OCI-LY7 (cell line): ENCODE measurements at regions not wholly inside any gene's neighbourhood (a gene's known extent, or its start where the extent isn't known, plus 50 kb on each side); places are given as distances from the start of the nearest gene placed in this dataset.

Experiments used
- BruUV-seq: library from RNA; stranded (reverse); fragments of 400-500 nt; replicated peaks from 2 replicates; lab custom pipeline; 2021; lab: Mats Ljungman, UMichigan
- CTCF ChIA-PET: fragments of 300-600 bp; sonication (Branson Sonifier 250); formaldehyde crosslinking; loops from one replicate; lab custom pipeline; 2022; ENCODE audit warnings: antibody characterized with exemption; ENCODE audit not compliant: unreplicated experiment; lab: Charles Lee
- POLR2A ChIA-PET: fragments of 300-600 bp; sonication (Branson Sonifier 250); formaldehyde crosslinking; loops from one replicate; lab custom pipeline; 2022; ENCODE audit warnings: antibody characterized with exemption; lab: Charles Lee
- DNase-seq: peaks from one replicate; pipeline ENCODE4 v3.0.0-alpha.2; 2015; ENCODE audit warnings: low spot score
- H2AFZ ChIP-seq: fragments of 200-600 bp; sonication (generic), shearing (Covaris generic); 2 replicates; pipeline ENCODE4 v1.6.1; 2014; ENCODE audit warnings: mild to moderate bottlenecking, antibody characterized with exemption, low read length, moderate library complexity
- H3K27ac ChIP-seq: fragments of 200-600 bp; sonication (generic); 2 replicates; pipeline ENCODE4 v1.5.1; 2014; ENCODE audit warnings: mixed run types, low read depth, mild to moderate bottlenecking, moderate library complexity, low read length, inconsistent platforms; ENCODE audit not compliant: poor library complexity, severe bottlenecking
- H3K36me3 ChIP-seq: fragments of 200-600 bp; sonication (generic); 2 replicates; pipeline ENCODE4 v1.6.1; 2014; ENCODE audit warnings: mild to moderate bottlenecking, antibody characterized with exemption, low read length, moderate library complexity, mixed read lengths; ENCODE audit not compliant: insufficient read depth
- H3K4me1 ChIP-seq: fragments of 200-600 bp; sonication (generic); 2 replicates; pipeline ENCODE4 v1.5.1; 2014; ENCODE audit warnings: mild to moderate bottlenecking, low read length; ENCODE audit not compliant: insufficient read depth, poor library complexity, severe bottlenecking
- H3K4me2 ChIP-seq: fragments of 200-600 bp; sonication (generic); 2 replicates; pipeline ENCODE4 v1.6.1; 2014; ENCODE audit warnings: mild to moderate bottlenecking, low read length
- H3K4me3 ChIP-seq: fragments of 200-600 bp; sonication (generic); 2 replicates; pipeline ENCODE4 v1.5.1; 2014; ENCODE audit warnings: mild to moderate bottlenecking, low read depth, low read length; ENCODE audit not compliant: poor library complexity, severe bottlenecking
- H3K79me2 ChIP-seq: fragments of 200-600 bp; sonication (generic); 2 replicates; pipeline ENCODE4 v1.6.1; 2016; ENCODE audit warnings: low read depth, mild to moderate bottlenecking, low read length, moderate library complexity, mixed read lengths; ENCODE audit not compliant: insufficient read depth
- H3K9me2 ChIP-seq: fragments of 200-600 bp; sonication (generic); 2 replicates; pipeline ENCODE4 v1.6.1; 2016; ENCODE audit warnings: mild to moderate bottlenecking, low read length, mixed read lengths; ENCODE audit not compliant: insufficient read depth
- H3K9me3 ChIP-seq: fragments of 200-600 bp; sonication (generic); 2 replicates; pipeline ENCODE4 v1.6.1; 2014; ENCODE audit warnings: mild to moderate bottlenecking, mixed run types, low read length, mixed read lengths
- H4K20me1 ChIP-seq: fragments of 200-600 bp; sonication (generic); 2 replicates; pipeline ENCODE4 v1.6.1; 2014; ENCODE audit warnings: mild to moderate bottlenecking, antibody characterized with exemption, low read length, moderate library complexity, mixed read lengths; ENCODE audit not compliant: insufficient read depth
- EZH2phosphoT487 ChIP-seq: fragments of 200-600 bp; sonication (generic); IDR thresholded peaks from 2 replicates; pipeline ENCODE4 v1.6.1; 2018; ENCODE audit warnings: low read depth, borderline replicate concordance, mild to moderate bottlenecking, mixed run types, antibody characterized with exemption, low read length, moderate library complexity, mixed read lengths
- intact Hi-C: fragments of 100-400 bp; cut with micrococcal nuclease; formaldehyde crosslinking; loops from one replicate; pipeline ENCODE4 v1.10.0; 2022; ENCODE audit not compliant: unreplicated experiment
- TF ChIP-seq, protein P1 (sequence below): fragments of 200-600 bp; sonication (generic); conservative IDR thresholded peaks from 2 replicates; pipeline ENCODE4 v1.5.1; 2014; ENCODE audit warnings: mild to moderate bottlenecking, antibody characterized with exemption, low read length, moderate library complexity, mixed read lengths

DNA sequence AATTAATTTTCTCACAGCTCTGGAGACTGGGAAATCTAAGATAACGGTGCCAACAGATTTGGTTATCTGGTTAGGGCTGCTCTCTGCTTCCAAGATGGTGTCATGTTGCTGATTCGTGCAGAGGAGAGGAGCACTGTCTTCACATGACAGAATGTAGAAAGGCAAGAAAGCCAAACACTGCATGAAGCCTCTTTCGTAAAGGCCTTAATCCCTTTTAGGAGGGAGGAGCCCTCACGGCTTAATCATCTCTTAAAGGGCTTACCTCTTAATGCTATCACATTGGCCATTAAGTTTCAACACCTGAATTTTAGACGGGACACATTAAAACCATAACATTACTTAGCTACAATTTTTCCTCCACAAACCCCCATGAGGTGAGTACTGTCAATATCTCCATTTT is 174.1 kb downstream of the COX18 start:
- H2AFZ ChIP-seq, result no peak overlapping the region
- no TSS peak for BruUV-seq
- no peaks in the 10 kb centered on the region for H3K9me3 ChIP-seq
- intact Hi-C loops, result no loop called here
- CTCF ChIA-PET, result no interaction called here
- no peak overlapping the region for H3K4me3 ChIP-seq
- H3K4me2 ChIP-seq, result no peak overlapping the region
- H4K20me1 ChIP-seq, result no peaks in the 10 kb centered on the region
- no peaks in the 10 kb centered on the region for H3K79me2 ChIP-seq
- H3K36me3 ChIP-seq, result no peaks in the 10 kb centered on the region
- TF ChIP-seq, protein P1, sequence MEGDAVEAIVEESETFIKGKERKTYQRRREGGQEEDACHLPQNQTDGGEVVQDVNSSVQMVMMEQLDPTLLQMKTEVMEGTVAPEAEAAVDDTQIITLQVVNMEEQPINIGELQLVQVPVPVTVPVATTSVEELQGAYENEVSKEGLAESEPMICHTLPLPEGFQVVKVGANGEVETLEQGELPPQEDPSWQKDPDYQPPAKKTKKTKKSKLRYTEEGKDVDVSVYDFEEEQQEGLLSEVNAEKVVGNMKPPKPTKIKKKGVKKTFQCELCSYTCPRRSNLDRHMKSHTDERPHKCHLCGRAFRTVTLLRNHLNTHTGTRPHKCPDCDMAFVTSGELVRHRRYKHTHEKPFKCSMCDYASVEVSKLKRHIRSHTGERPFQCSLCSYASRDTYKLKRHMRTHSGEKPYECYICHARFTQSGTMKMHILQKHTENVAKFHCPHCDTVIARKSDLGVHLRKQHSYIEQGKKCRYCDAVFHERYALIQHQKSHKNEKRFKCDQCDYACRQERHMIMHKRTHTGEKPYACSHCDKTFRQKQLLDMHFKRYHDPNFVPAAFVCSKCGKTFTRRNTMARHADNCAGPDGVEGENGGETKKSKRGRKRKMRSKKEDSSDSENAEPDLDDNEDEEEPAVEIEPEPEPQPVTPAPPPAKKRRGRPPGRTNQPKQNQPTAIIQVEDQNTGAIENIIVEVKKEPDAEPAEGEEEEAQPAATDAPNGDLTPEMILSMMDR, result no peak
- TF ChIP-seq EZH2phosphoT487, result no peak
- no peaks in the 10 kb centered on the region for H3K9me2 ChIP-seq
- H3K4me1 ChIP-seq, result no peaks in the 10 kb centered on the region
- H3K27ac ChIP-seq, result no peak overlapping the region
- DNase-seq, result no peak
- POLR2A ChIA-PET, result no interaction called here

GRCh38 chr4:72893354-72894066 is 176.0 kb downstream of the COX18 start:
- CTCF ChIA-PET, result no interaction called here
- no peak overlapping the region for H3K27ac ChIP-seq
- H3K9me2 ChIP-seq, result no peaks in the 10 kb centered on the region
- BruUV-seq, result no TSS peak
- intact Hi-C loops, result no loop called here
- no peak overlapping the region for H3K4me2 ChIP-seq
- no peaks in the 10 kb centered on the region for H3K79me2 ChIP-seq
- H2AFZ ChIP-seq, result no peak overlapping the region
- no peaks in the 10 kb centered on the region for H3K9me3 ChIP-seq
- no peaks in the 10 kb centered on the region for H3K4me1 ChIP-seq
- TF ChIP-seq, protein P1, result no peak
- TF ChIP-seq EZH2phosphoT487, result no peak
- POLR2A ChIA-PET, result interaction anchor here (1.1 kb wide), 1 partner anchor 98 kb away, joined by 4 read pairs; no protein-coding TSS in a partner anchor
- DNase-seq, result no peak
- no peaks in the 10 kb centered on the region for H3K36me3 ChIP-seq
- no peak overlapping the region for H3K4me3 ChIP-seq
- no peaks in the 10 kb centered on the region for H4K20me1 ChIP-seq

DNA sequence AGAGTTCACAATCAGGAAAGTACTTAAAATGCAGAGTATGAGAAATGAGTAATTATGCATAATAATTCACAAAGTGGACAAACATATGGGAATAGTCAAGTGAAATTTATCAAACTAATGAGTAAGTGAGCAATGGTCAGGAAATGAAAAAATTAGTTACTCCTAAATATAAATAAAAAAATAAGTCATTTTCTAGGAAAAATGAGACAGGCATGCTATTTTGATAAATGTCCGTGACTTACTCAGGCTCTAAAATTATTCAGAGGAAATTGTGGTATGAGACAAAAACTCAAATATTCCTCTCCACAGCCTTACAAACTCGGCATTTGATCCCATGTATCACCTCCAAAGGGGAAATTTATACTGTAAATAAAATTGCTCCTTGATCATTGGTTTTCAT is 181.2 kb downstream of the COX18 start:
- Histone ChIP-seq H2AFZ (no peak overlapping the region), H3K36me3 (no peaks in the 10 kb centered on the region), H3K4me2 (no peak overlapping the region), H4K20me1 (no peaks in the 10 kb centered on the region), H3K4me3 (no peak overlapping the region), H3K4me1 (no peaks in the 10 kb centered on the region), H3K27ac (no peak overlapping the region), H3K79me2 (no peaks in the 10 kb centered on the region), H3K9me3 (no peaks in the 10 kb centered on the region), H3K9me2 (no peaks in the 10 kb centered on the region)
- TF ChIP-seq, protein P1, result no peak
- TF ChIP-seq EZH2phosphoT487, result no peak
- DNase-seq, result no peak
- no TSS peak for BruUV-seq
- intact Hi-C loops, result no loop called here
- POLR2A ChIA-PET, result no interaction called here
- CTCF ChIA-PET, result no interaction called here
